Peyer's patch (tissue), 4 donors: ENCODE measurements at regions not wholly inside any gene's neighbourhood (a gene's known extent, or its start where the extent isn't known, plus 50 kb on each side); places are given as distances from the start of the nearest gene placed in this dataset.

Experiments used
- CTCF ChIP-seq, 6 experiments: fragments of 450-650 bp in 4 of 6; fragments of 200-600 bp in 2 of 6; sonication (generic) in 1 of 6; IDR thresholded peaks; one replicate each; pipeline ENCODE4 v1.5.1; 2017 to 2019; ENCODE audit warnings: antibody characterized with exemption in 6 of 6, mild to moderate bottlenecking in 3 of 6, moderate library complexity in 1 of 6
- POLR2A ChIP-seq, 2 donors: fragments of 450-650 bp; IDR thresholded peaks; one replicate each; pipeline ENCODE4 v1.5.1; 2017; ENCODE audit warnings: antibody characterized with exemption in 2 of 2, mild to moderate bottlenecking in 2 of 2, moderate library complexity in 2 of 2

GRCh38 chr2:61588566-61588965, 50.4 kb upstream of the XPO1 start:
- TF ChIP-seq CTCF (IDR thresholded peaks at IDR 0.05) (no peak), POLR2A (IDR thresholded peaks at IDR 0.05) (no peak)
